ENCODE measurements at regions not wholly inside any gene's neighbourhood (a gene's known extent, or its start where the extent isn't known, plus 50 kb on each side); places are given as distances from the start of the nearest gene placed in this dataset.

DNA sequence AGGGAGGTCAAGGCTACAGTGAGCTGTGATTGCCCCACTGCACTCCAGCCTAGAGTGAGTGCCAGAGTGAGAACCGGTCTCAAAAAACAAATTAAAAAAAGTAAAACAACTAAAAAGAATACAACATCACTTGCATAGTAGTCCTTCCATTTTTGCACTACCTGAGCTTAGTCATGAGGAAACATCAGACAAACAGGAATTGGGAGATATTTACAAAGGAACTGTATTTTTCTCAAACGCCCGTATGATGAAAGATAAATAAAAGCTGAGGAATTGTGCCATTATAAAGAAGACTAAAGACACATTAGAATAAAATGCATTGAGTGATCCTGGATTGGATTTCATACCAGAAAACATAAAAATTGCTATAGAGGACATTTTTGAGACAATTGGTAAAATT, 50.0 kb upstream of the ATP8B1 start:
- no peak for TF ChIP-seq SMC3 (IDR thresholded peaks at IDR 0.05; ENCODE audit: low read depth, low read length)
- TF ChIP-seq, protein P1, sequence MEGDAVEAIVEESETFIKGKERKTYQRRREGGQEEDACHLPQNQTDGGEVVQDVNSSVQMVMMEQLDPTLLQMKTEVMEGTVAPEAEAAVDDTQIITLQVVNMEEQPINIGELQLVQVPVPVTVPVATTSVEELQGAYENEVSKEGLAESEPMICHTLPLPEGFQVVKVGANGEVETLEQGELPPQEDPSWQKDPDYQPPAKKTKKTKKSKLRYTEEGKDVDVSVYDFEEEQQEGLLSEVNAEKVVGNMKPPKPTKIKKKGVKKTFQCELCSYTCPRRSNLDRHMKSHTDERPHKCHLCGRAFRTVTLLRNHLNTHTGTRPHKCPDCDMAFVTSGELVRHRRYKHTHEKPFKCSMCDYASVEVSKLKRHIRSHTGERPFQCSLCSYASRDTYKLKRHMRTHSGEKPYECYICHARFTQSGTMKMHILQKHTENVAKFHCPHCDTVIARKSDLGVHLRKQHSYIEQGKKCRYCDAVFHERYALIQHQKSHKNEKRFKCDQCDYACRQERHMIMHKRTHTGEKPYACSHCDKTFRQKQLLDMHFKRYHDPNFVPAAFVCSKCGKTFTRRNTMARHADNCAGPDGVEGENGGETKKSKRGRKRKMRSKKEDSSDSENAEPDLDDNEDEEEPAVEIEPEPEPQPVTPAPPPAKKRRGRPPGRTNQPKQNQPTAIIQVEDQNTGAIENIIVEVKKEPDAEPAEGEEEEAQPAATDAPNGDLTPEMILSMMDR (conservative IDR thresholded peaks at IDR 0.05; ENCODE audit: low read depth, low read length): no peak

Data from IMR-90 (cell line).